H9 (cell line): ENCODE measurements at regions not wholly inside any gene's neighbourhood (a gene's known extent, or its start where the extent isn't known, plus 50 kb on each side); places are given as distances from the start of the nearest gene placed in this dataset.

ENCODE experiments used
- DNase-seq: peaks from one replicate; pipeline ENCODE4 v3.0.0-alpha.2; 2017
- H2AFZ ChIP-seq: one replicate; pipeline ENCODE4 v1.6.1; 2013; ENCODE audit warnings: mild to moderate bottlenecking, low read length, control low read depth, moderate library complexity
- H2AK5ac ChIP-seq: 2 replicates; pipeline ENCODE4 v1.6.1; 2013; ENCODE audit warnings: low read length, control low read depth, mixed read lengths; ENCODE audit not compliant: insufficient read length
- H2BK120ac ChIP-seq: one replicate; pipeline ENCODE4 v1.6.1; 2013; ENCODE audit warnings: low read depth, mild to moderate bottlenecking, low read length, control low read depth, inconsistent platforms; ENCODE audit not compliant: poor library complexity, severe bottlenecking
- H2BK12ac ChIP-seq: 2 replicates; pipeline ENCODE4 v1.6.1; 2013; ENCODE audit warnings: low read length, control low read depth, mixed read lengths, low read depth; ENCODE audit not compliant: insufficient read length
- H2BK15ac ChIP-seq: 2 replicates; pipeline ENCODE4 v1.6.1; 2013; ENCODE audit warnings: low read depth, low read length, control low read depth
- H2BK20ac ChIP-seq: one replicate; pipeline ENCODE4 v1.6.1; 2013; ENCODE audit warnings: low read depth, mild to moderate bottlenecking, low read length, control low read depth, inconsistent platforms; ENCODE audit not compliant: poor library complexity, severe bottlenecking
- H2BK5ac ChIP-seq: 2 replicates; pipeline ENCODE4 v1.6.1; 2013; ENCODE audit warnings: low read length, control low read depth, mixed read lengths; ENCODE audit not compliant: insufficient read length
- H3K14ac ChIP-seq: 2 replicates; pipeline ENCODE4 v1.6.1; 2013; ENCODE audit warnings: low read length, control low read depth; ENCODE audit not compliant: insufficient read depth
- H3K18ac ChIP-seq: 2 replicates; pipeline ENCODE4 v1.6.1; 2013; ENCODE audit warnings: low read depth, mild to moderate bottlenecking, mixed read lengths, low read length, control low read depth; ENCODE audit not compliant: insufficient read length
- H3K23ac ChIP-seq: 2 replicates; pipeline ENCODE4 v1.6.1; 2013; ENCODE audit warnings: low read length, control low read depth, mixed read lengths, low read depth; ENCODE audit not compliant: insufficient read length
- H3K23me2 ChIP-seq: 2 replicates; pipeline ENCODE4 v1.6.1; 2013; ENCODE audit warnings: low read depth, mild to moderate bottlenecking, mixed read lengths, low read length, control low read depth; ENCODE audit not compliant: insufficient read length, poor library complexity, severe bottlenecking
- H3K27ac ChIP-seq: 2 replicates; pipeline ENCODE4 v1.5.1; 2013; ENCODE audit warnings: low read length, control low read depth, mixed read lengths, low read depth; ENCODE audit not compliant: insufficient read length
- H3K27me3 ChIP-seq: 2 replicates; pipeline ENCODE4 v1.6.1; 2013; ENCODE audit warnings: low read length, control low read depth, inconsistent platforms; ENCODE audit not compliant: insufficient read depth
- H3K4ac ChIP-seq: 2 replicates; pipeline ENCODE4 v1.6.1; 2013; ENCODE audit warnings: low read depth, mild to moderate bottlenecking, control low read depth, inconsistent platforms, low read length, moderate library complexity
- H3K4me1 ChIP-seq: 2 replicates; pipeline ENCODE4 v1.6.1; 2013; ENCODE audit warnings: low read length, control low read depth, inconsistent platforms; ENCODE audit not compliant: insufficient read depth
- H3K4me2 ChIP-seq: 2 replicates; pipeline ENCODE4 v1.6.1; 2013; ENCODE audit warnings: low read length, control low read depth, mixed read lengths; ENCODE audit not compliant: insufficient read length, insufficient read depth
- H3K56ac ChIP-seq: 2 replicates; pipeline ENCODE4 v1.6.1; 2013; ENCODE audit warnings: low read depth, mild to moderate bottlenecking, mixed read lengths, low read length, control low read depth; ENCODE audit not compliant: insufficient read length
- H3K79me1 ChIP-seq: 2 replicates; pipeline ENCODE4 v1.6.1; 2013; ENCODE audit warnings: low read depth, mild to moderate bottlenecking, moderate library complexity, low read length, control low read depth, inconsistent platforms; ENCODE audit not compliant: insufficient read depth, poor library complexity, severe bottlenecking
- H3K79me2 ChIP-seq: 2 replicates; pipeline ENCODE4 v1.6.1; 2013; ENCODE audit warnings: low read length, control low read depth, inconsistent platforms; ENCODE audit not compliant: insufficient read depth
- H3K9ac ChIP-seq: 2 replicates; pipeline ENCODE4 v1.6.1; 2013; ENCODE audit warnings: low read length, control low read depth, mixed read lengths; ENCODE audit not compliant: insufficient read length; ENCODE audit errors: extremely low read depth
- H3K9me3 ChIP-seq: one replicate; pipeline ENCODE4 v1.6.1; 2013; ENCODE audit warnings: low read depth, low read length, inconsistent platforms; ENCODE audit not compliant: control insufficient read depth
- H3T11ph ChIP-seq: one replicate; pipeline ENCODE4 v1.6.1; 2013; ENCODE audit warnings: mild to moderate bottlenecking, low read length, control low read depth, inconsistent platforms
- H4K20me1 ChIP-seq: one replicate; pipeline ENCODE4 v1.6.1; 2013; ENCODE audit not compliant: control insufficient read depth, insufficient read length, insufficient read depth
- H4K5ac ChIP-seq: 2 replicates; pipeline ENCODE4 v1.6.1; 2013; ENCODE audit warnings: low read depth, mild to moderate bottlenecking, mixed read lengths, low read length, control low read depth; ENCODE audit not compliant: insufficient read length
- H4K8ac ChIP-seq: replicated peaks from 2 replicates; pipeline ENCODE4 v1.6.1; 2013; ENCODE audit warnings: low read length, control low read depth, mixed read lengths, low read depth; ENCODE audit not compliant: insufficient read length
- H4K91ac ChIP-seq: 2 replicates; pipeline ENCODE4 v1.6.1; 2013; ENCODE audit warnings: low read depth, mild to moderate bottlenecking, moderate library complexity, mixed read lengths, low read length, control low read depth; ENCODE audit not compliant: insufficient read length
- H3K27ac Mint-ChIP-seq, 3 experiments: 2 replicates in 2 of 3; 3 replicates in 1 of 3; pipeline ENCODE4 v1.8.0; 2020 to 2021; ENCODE audit warnings: mixed read lengths in 3 of 3, mild to moderate bottlenecking in 1 of 3, moderate library complexity in 1 of 3
- H3K27me3 Mint-ChIP-seq: 2 replicates; pipeline ENCODE4 v1.8.0; 2021; ENCODE audit warnings: low read depth, mild to moderate bottlenecking, moderate library complexity, mixed read lengths
- H3K36me3 Mint-ChIP-seq, 3 experiments: 2 replicates in 2 of 3; 3 replicates in 1 of 3; pipeline ENCODE4 v1.8.0; 2020 to 2021; ENCODE audit warnings: low read depth in 3 of 3, mixed read lengths in 3 of 3; ENCODE audit not compliant: insufficient read depth in 1 of 3
- H3K4me1 Mint-ChIP-seq, 2 experiments: 2 replicates each; pipeline ENCODE4 v1.8.0; 2020; ENCODE audit warnings: mixed read lengths in 2 of 2
- H3K4me3 Mint-ChIP-seq, 2 experiments: 2 replicates in 1 of 2; 3 replicates in 1 of 2; pipeline ENCODE4 v1.8.0; 2020 to 2021; ENCODE audit warnings: mild to moderate bottlenecking in 2 of 2, mixed read lengths in 2 of 2, moderate library complexity in 1 of 2
- H3K9me3 Mint-ChIP-seq, 2 experiments: 2 replicates in 1 of 2; 3 replicates in 1 of 2; pipeline ENCODE4 v1.8.0; 2020; ENCODE audit warnings: mild to moderate bottlenecking in 2 of 2, mixed read lengths in 2 of 2, moderate library complexity in 1 of 2
- WGBS: extraction: QIAGEN DNeasy Blood & Tissue Kit; methylation state at CpG from one replicate; pipeline ENCODE4 v1.1.7; 2013; ENCODE audit warnings: missing lambda C conversion rate, low lambda C conversion rate, mixed read lengths; ENCODE audit not compliant: insufficient read length; ENCODE audit errors: extremely low coverage; 5-methylcytosine and 5-hydroxymethylcytosine counted together
- TF ChIP-seq, protein P1 (sequence below): fragments of 200-600 bp; sonication (generic); conservative IDR thresholded peaks from 3 replicates; pipeline ENCODE4 v1.8.0; 2021; ENCODE audit warnings: antibody characterized with exemption, mild to moderate bottlenecking

DNA sequence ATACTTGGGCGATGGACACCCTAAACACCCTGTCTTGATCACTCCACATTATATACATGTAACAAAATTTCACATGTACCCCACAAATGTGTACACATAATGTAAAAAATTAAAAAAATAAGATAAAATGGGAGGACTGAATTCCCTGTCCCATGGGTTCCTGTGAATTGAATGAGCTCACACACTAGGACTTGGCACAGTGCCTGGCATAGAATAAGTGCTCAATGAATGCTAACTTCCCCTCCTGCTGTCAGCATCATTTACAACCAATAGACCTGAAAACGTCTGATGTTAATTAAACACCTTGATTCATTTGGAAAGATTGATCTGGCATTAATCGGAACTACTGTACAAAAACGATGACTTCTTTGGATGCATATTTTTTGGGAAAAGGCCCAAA lies 117.3 kb upstream of the ZNF438 start:
- Histone ChIP-seq H4K5ac (no peak overlapping the region), H4K8ac (no peak overlapping the region), H2BK15ac (no peak overlapping the region), H4K91ac (no peak overlapping the region), H2BK120ac (no peak overlapping the region), H2AFZ (no peak overlapping the region), H4K20me1 (no peaks in the 10 kb centered on the region), H2BK20ac (no peak overlapping the region), H3K9ac (no peak overlapping the region), H2BK5ac (no peak overlapping the region), H3K23ac (no peak overlapping the region), H3K79me2 (no peaks in the 10 kb centered on the region), H3K23me2 (no peaks in the 10 kb centered on the region), H3K56ac (no peak overlapping the region), H3T11ph (no peak overlapping the region), H3K4ac (no peak overlapping the region), H2BK12ac (no peak overlapping the region), H3K27me3 (no peaks in the 10 kb centered on the region), H3K4me1 (no peaks in the 10 kb centered on the region; the same call in 1 of the 2 replicates), H3K9me3 (no peaks in the 10 kb centered on the region), H3K79me1 (no peaks in the 10 kb centered on the region), H2AK5ac (no peak overlapping the region), H3K27ac (no peak overlapping the region), H3K14ac (no peak overlapping the region), H3K4me2 (no peak overlapping the region), H3K18ac (no peak overlapping the region)
- no CpG with 5 or more reads among the region's 4 CpGs for WGBS
- H3K4me3 Mint-ChIP-seq: no peak overlapping the region
- TF ChIP-seq, protein P1, sequence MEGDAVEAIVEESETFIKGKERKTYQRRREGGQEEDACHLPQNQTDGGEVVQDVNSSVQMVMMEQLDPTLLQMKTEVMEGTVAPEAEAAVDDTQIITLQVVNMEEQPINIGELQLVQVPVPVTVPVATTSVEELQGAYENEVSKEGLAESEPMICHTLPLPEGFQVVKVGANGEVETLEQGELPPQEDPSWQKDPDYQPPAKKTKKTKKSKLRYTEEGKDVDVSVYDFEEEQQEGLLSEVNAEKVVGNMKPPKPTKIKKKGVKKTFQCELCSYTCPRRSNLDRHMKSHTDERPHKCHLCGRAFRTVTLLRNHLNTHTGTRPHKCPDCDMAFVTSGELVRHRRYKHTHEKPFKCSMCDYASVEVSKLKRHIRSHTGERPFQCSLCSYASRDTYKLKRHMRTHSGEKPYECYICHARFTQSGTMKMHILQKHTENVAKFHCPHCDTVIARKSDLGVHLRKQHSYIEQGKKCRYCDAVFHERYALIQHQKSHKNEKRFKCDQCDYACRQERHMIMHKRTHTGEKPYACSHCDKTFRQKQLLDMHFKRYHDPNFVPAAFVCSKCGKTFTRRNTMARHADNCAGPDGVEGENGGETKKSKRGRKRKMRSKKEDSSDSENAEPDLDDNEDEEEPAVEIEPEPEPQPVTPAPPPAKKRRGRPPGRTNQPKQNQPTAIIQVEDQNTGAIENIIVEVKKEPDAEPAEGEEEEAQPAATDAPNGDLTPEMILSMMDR: no peak
- H3K27me3 Mint-ChIP-seq: peaks cover 4% of the 10 kb centered on the region; the same call in 1 of the 2 replicates
- H3K9me3 Mint-ChIP-seq: peaks cover 0 to 3% of the 10 kb centered on the region in 2 experiments; a peak in 3 of 5 replicates
- no peak overlapping the region for H3K27ac Mint-ChIP-seq
- peaks cover 4 to 8% of the 10 kb centered on the region in 2 experiments for H3K4me1 Mint-ChIP-seq
- no peaks in the 10 kb centered on the region; a peak in 1 of 7 replicates for H3K36me3 Mint-ChIP-seq
- DNase-seq: no peak
